ENCODE measurements at regions not wholly inside any gene's neighbourhood (a gene's known extent, or its start where the extent isn't known, plus 50 kb on each side); places are given as distances from the start of the nearest gene placed in this dataset.

GRCh38 chr2:13056259-13056843, 339.6 kb downstream of the TRIB2 start:
- H3K9ac ChIP-seq (ENCODE audit: low read depth, low read length) = no peak overlapping the region
- no peak overlapping the region for H3K4me3 ChIP-seq (ENCODE audit: low read length)
- no peaks in the 10 kb centered on the region for H3K4me1 ChIP-seq (ENCODE audit: insufficient read depth, low read length)
- no peaks in the 10 kb centered on the region for H3K9me3 ChIP-seq (ENCODE audit: insufficient read depth, low read depth, low read length)
- H3K27me3 ChIP-seq (ENCODE audit: insufficient read depth, low read length) = no peaks in the 10 kb centered on the region
- H3K36me3 ChIP-seq (ENCODE audit: insufficient read depth, low read length) = no peaks in the 10 kb centered on the region
- WGBS = 70% methylated on average over 2 of the region's 3 CpGs
- no peak overlapping the region for H3K27ac ChIP-seq (ENCODE audit: low read depth, low read length)

- H3K4me1 ChIP-seq (ENCODE audit: insufficient read depth, low read length) = no peaks in the 10 kb centered on the region
- no peaks in the 10 kb centered on the region for H3K36me3 ChIP-seq (ENCODE audit: insufficient read depth, low read length)
- no peaks in the 10 kb centered on the region for H3K27me3 ChIP-seq (ENCODE audit: insufficient read depth, low read length)
- H3K4me3 ChIP-seq (ENCODE audit: low read length) = no peak overlapping the region
- no peak overlapping the region for H3K9ac ChIP-seq (ENCODE audit: low read depth, low read length)
- no peak overlapping the region for H3K27ac ChIP-seq (ENCODE audit: low read depth, low read length)
- H3K9me3 ChIP-seq (ENCODE audit: insufficient read depth, low read depth, low read length) = no peaks in the 10 kb centered on the region; the same call in 1 of the 2 replicates
Measured at GRCh38 chr2:13057671-13058070, 340.9 kb downstream of the TRIB2 start.

GRCh38 chr2:13066676-13067075, 349.9 kb downstream of the TRIB2 start:
- no peak overlapping the region for H3K9ac ChIP-seq (ENCODE audit: low read depth, low read length)
- peaks cover 13% of the 10 kb centered on the region for H3K9me3 ChIP-seq (ENCODE audit: insufficient read depth, low read depth, low read length)
- WGBS = no CpG with 5 or more reads among the region's 1 CpG
- no peaks in the 10 kb centered on the region for H3K4me1 ChIP-seq (ENCODE audit: insufficient read depth, low read length)
- no peaks in the 10 kb centered on the region for H3K36me3 ChIP-seq (ENCODE audit: insufficient read depth, low read length)
- no peak overlapping the region for H3K4me3 ChIP-seq (ENCODE audit: low read length)
- H3K27me3 ChIP-seq (ENCODE audit: insufficient read depth, low read length) = no peaks in the 10 kb centered on the region
- no peak overlapping the region for H3K27ac ChIP-seq (ENCODE audit: low read depth, low read length)

- Histone ChIP-seq H3K9me3 (ENCODE audit: insufficient read depth, low read depth, low read length) (peaks cover 13% of the 10 kb centered on the region), H3K36me3 (ENCODE audit: insufficient read depth, low read length) (no peaks in the 10 kb centered on the region), H3K27me3 (ENCODE audit: insufficient read depth, low read length) (no peaks in the 10 kb centered on the region), H3K4me1 (ENCODE audit: insufficient read depth, low read length) (no peaks in the 10 kb centered on the region), H3K4me3 (ENCODE audit: low read length) (no peak overlapping the region), H3K9ac (ENCODE audit: low read depth, low read length) (no peak overlapping the region), H3K27ac (ENCODE audit: low read depth, low read length) (no peak overlapping the region)
- 89% methylated on average over 2 of the region's 2 CpGs for WGBS
Measured at GRCh38 chr2:13067508-13067907, 350.8 kb downstream of the TRIB2 start.

- H3K9ac ChIP-seq (ENCODE audit: low read depth, low read length) = no peak overlapping the region
- H3K4me3 ChIP-seq (ENCODE audit: low read length) = no peak overlapping the region
- no peaks in the 10 kb centered on the region for H3K4me1 ChIP-seq (ENCODE audit: insufficient read depth, low read length)
- H3K27me3 ChIP-seq (ENCODE audit: insufficient read depth, low read length) = no peaks in the 10 kb centered on the region
- no peak overlapping the region for H3K27ac ChIP-seq (ENCODE audit: low read depth, low read length)
- no peaks in the 10 kb centered on the region for H3K36me3 ChIP-seq (ENCODE audit: insufficient read depth, low read length)
- peaks cover 29% of the 10 kb centered on the region for H3K9me3 ChIP-seq (ENCODE audit: insufficient read depth, low read depth, low read length)
Measured at GRCh38 chr2:13089971-13090370, 373.2 kb downstream of the TRIB2 start.

GRCh38 chr2:13091455-13091854, 374.7 kb downstream of the TRIB2 start:
- peaks cover 23% of the 10 kb centered on the region for H3K9me3 ChIP-seq (ENCODE audit: insufficient read depth, low read depth, low read length)
- H3K36me3 ChIP-seq (ENCODE audit: insufficient read depth, low read length) = no peaks in the 10 kb centered on the region
- H3K9ac ChIP-seq (ENCODE audit: low read depth, low read length) = no peak overlapping the region
- H3K4me1 ChIP-seq (ENCODE audit: insufficient read depth, low read length) = no peaks in the 10 kb centered on the region
- H3K4me3 ChIP-seq (ENCODE audit: low read length) = no peak overlapping the region
- no peaks in the 10 kb centered on the region for H3K27me3 ChIP-seq (ENCODE audit: insufficient read depth, low read length)
- H3K27ac ChIP-seq (ENCODE audit: low read depth, low read length) = no peak overlapping the region
- 20% methylated on average over 1 of the region's 1 CpG for WGBS

- no peaks in the 10 kb centered on the region for H3K27me3 ChIP-seq (ENCODE audit: insufficient read depth, low read length)
- no peaks in the 10 kb centered on the region for H3K36me3 ChIP-seq (ENCODE audit: insufficient read depth, low read length)
- WGBS = 56% methylated on average over 1 of the region's 2 CpGs
- no peak overlapping the region for H3K4me3 ChIP-seq (ENCODE audit: low read length)
- H3K9me3 ChIP-seq (ENCODE audit: insufficient read depth, low read depth, low read length) = peaks cover 23% of the 10 kb centered on the region
- no peak overlapping the region for H3K27ac ChIP-seq (ENCODE audit: low read depth, low read length)
- H3K4me1 ChIP-seq (ENCODE audit: insufficient read depth, low read length) = no peaks in the 10 kb centered on the region
- H3K9ac ChIP-seq (ENCODE audit: low read depth, low read length) = no peak overlapping the region
Measured at GRCh38 chr2:13091861-13092378, 375.2 kb downstream of the TRIB2 start.

- no CpG with 5 or more reads among the region's 1 CpG for WGBS
- no peak overlapping the region for H3K4me3 ChIP-seq (ENCODE audit: low read length)
- no peaks in the 10 kb centered on the region for H3K4me1 ChIP-seq (ENCODE audit: insufficient read depth, low read length)
- no peak overlapping the region for H3K9ac ChIP-seq (ENCODE audit: low read depth, low read length)
- no peak overlapping the region for H3K27ac ChIP-seq (ENCODE audit: low read depth, low read length)
- no peaks in the 10 kb centered on the region for H3K36me3 ChIP-seq (ENCODE audit: insufficient read depth, low read length)
- H3K27me3 ChIP-seq (ENCODE audit: insufficient read depth, low read length) = no peaks in the 10 kb centered on the region
- peaks cover 37% of the 10 kb centered on the region for H3K9me3 ChIP-seq (ENCODE audit: insufficient read depth, low read depth, low read length)
Measured at GRCh38 chr2:13093416-13093991, 376.8 kb downstream of the TRIB2 start.

GRCh38 chr2:13102397-13103063, 385.8 kb downstream of the TRIB2 start:
- 71% methylated on average over 4 of the region's 4 CpGs for WGBS
- Histone ChIP-seq H3K9ac (ENCODE audit: low read depth, low read length) (no peak overlapping the region), H3K4me1 (ENCODE audit: insufficient read depth, low read length) (no peaks in the 10 kb centered on the region), H3K36me3 (ENCODE audit: insufficient read depth, low read length) (no peaks in the 10 kb centered on the region), H3K27me3 (ENCODE audit: insufficient read depth, low read length) (no peaks in the 10 kb centered on the region), H3K9me3 (ENCODE audit: insufficient read depth, low read depth, low read length) (peaks cover 51% of the 10 kb centered on the region), H3K4me3 (ENCODE audit: low read length) (no peak overlapping the region), H3K27ac (ENCODE audit: low read depth, low read length) (no peak overlapping the region)

GRCh38 chr2:13103151-13103550, 386.4 kb downstream of the TRIB2 start:
- Histone ChIP-seq H3K9ac (ENCODE audit: low read depth, low read length) (no peak overlapping the region), H3K4me1 (ENCODE audit: insufficient read depth, low read length) (no peaks in the 10 kb centered on the region), H3K36me3 (ENCODE audit: insufficient read depth, low read length) (no peaks in the 10 kb centered on the region), H3K4me3 (ENCODE audit: low read length) (no peak overlapping the region), H3K27ac (ENCODE audit: low read depth, low read length) (no peak overlapping the region), H3K27me3 (ENCODE audit: insufficient read depth, low read length) (no peaks in the 10 kb centered on the region), H3K9me3 (ENCODE audit: insufficient read depth, low read depth, low read length) (peaks cover 45% of the 10 kb centered on the region)
- WGBS = 79% methylated on average over 1 of the region's 1 CpG

- H3K4me3 ChIP-seq (ENCODE audit: low read length) = no peak overlapping the region
- no peaks in the 10 kb centered on the region for H3K36me3 ChIP-seq (ENCODE audit: insufficient read depth, low read length)
- no peaks in the 10 kb centered on the region for H3K4me1 ChIP-seq (ENCODE audit: insufficient read depth, low read length)
- no peaks in the 10 kb centered on the region for H3K27me3 ChIP-seq (ENCODE audit: insufficient read depth, low read length)
- peaks cover 40% of the 10 kb centered on the region for H3K9me3 ChIP-seq (ENCODE audit: insufficient read depth, low read depth, low read length)
- no peak overlapping the region for H3K27ac ChIP-seq (ENCODE audit: low read depth, low read length)
- H3K9ac ChIP-seq (ENCODE audit: low read depth, low read length) = no peak overlapping the region
- 73% methylated on average over 5 of the region's 5 CpGs for WGBS
Measured at GRCh38 chr2:13103778-13104493, 387.2 kb downstream of the TRIB2 start.

All from HUES64 (cell line).